Hepatocyte (in vitro differentiated cells): ENCODE measurements at regions not wholly inside any gene's neighbourhood (a gene's known extent, or its start where the extent isn't known, plus 50 kb on each side); places are given as distances from the start of the nearest gene placed in this dataset.

ENCODE experiments used
- DNase-seq: peaks from one replicate; pipeline ENCODE4 v3.0.0-alpha.2; 2016; ENCODE audit warnings: low spot score
- H2AFZ ChIP-seq: fragments of 200-600 bp; sonication (generic); 2 replicates; pipeline ENCODE4 v1.6.0; 2016; ENCODE audit warnings: antibody characterized with exemption, mild to moderate bottlenecking
- H3K27ac ChIP-seq: fragments of 200-600 bp; sonication (generic); 2 replicates; pipeline ENCODE4 v1.5.1; 2016; ENCODE audit warnings: mild to moderate bottlenecking
- H3K27me3 ChIP-seq: fragments of 200-600 bp; sonication (generic); 2 replicates; pipeline ENCODE4 v1.6.1; 2016
- H3K36me3 ChIP-seq: fragments of 200-600 bp; sonication (generic); replicated peaks from 2 replicates; pipeline ENCODE4 v1.5.1; 2016; ENCODE audit warnings: low read depth; ENCODE audit not compliant: insufficient read depth
- H3K4me1 ChIP-seq: fragments of 200-600 bp; sonication (generic); 2 replicates; pipeline ENCODE4 v1.5.1; 2016; ENCODE audit warnings: mild to moderate bottlenecking, moderate library complexity; ENCODE audit not compliant: insufficient read depth
- H3K4me2 ChIP-seq: fragments of 200-600 bp; sonication (generic); 2 replicates; pipeline ENCODE4 v1.6.0; 2016
- H3K4me3 ChIP-seq: fragments of 200-600 bp; sonication (generic); 2 replicates; pipeline ENCODE4 v1.5.1; 2016; ENCODE audit warnings: mild to moderate bottlenecking
- H3K79me2 ChIP-seq: fragments of 200-600 bp; sonication (generic); 2 replicates; pipeline ENCODE4 v1.6.0; 2017; ENCODE audit warnings: mild to moderate bottlenecking
- H3K9me2 ChIP-seq: fragments of 200-600 bp; sonication (generic); replicated peaks from 2 replicates; pipeline ENCODE4 v1.6.0; 2017; ENCODE audit warnings: mild to moderate bottlenecking; ENCODE audit not compliant: insufficient read depth
- H3K9me3 ChIP-seq: fragments of 200-600 bp; sonication (generic); 2 replicates; pipeline ENCODE4 v1.5.1; 2016; ENCODE audit warnings: low read depth, mild to moderate bottlenecking
- H4K20me1 ChIP-seq: fragments of 200-600 bp; sonication (generic); 2 replicates; pipeline ENCODE4 v1.6.0; 2016; ENCODE audit warnings: mild to moderate bottlenecking; ENCODE audit not compliant: insufficient read depth, poor library complexity, severe bottlenecking
- CTCF ChIP-seq: fragments of 200-600 bp; sonication (generic); IDR thresholded peaks from 2 replicates; pipeline ENCODE4 v1.5.1; 2016; ENCODE audit warnings: antibody characterized with exemption, mild to moderate bottlenecking; ENCODE audit not compliant: poor library complexity
- EZH2 ChIP-seq: fragments of 200-600 bp; sonication (generic); IDR thresholded peaks from 2 replicates; pipeline ENCODE4 v1.6.1; 2016; ENCODE audit warnings: antibody characterized with exemption, mild to moderate bottlenecking, borderline replicate concordance
- EZH2phosphoT487 ChIP-seq: fragments of 200-600 bp; sonication (generic); IDR thresholded peaks from one replicate; pipeline ENCODE4 v1.6.1; 2018; ENCODE audit warnings: antibody characterized with exemption, mild to moderate bottlenecking, low read depth, moderate library complexity; ENCODE audit not compliant: unreplicated experiment, severe bottlenecking
- WGBS: methylation state at CpG from one replicate; pipeline ENCODE4 v1.1.6; 2016; ENCODE audit warnings: low lambda C conversion rate; ENCODE audit errors: missing lambda C conversion rate; 5-methylcytosine and 5-hydroxymethylcytosine counted together

- Histone ChIP-seq H3K4me3 (no peak overlapping the region), H4K20me1 (no peaks in the 10 kb centered on the region), H2AFZ (no peak overlapping the region), H3K9me2 (no peaks in the 10 kb centered on the region), H3K27ac (no peak overlapping the region), H3K9me3 (no peaks in the 10 kb centered on the region), H3K79me2 (no peaks in the 10 kb centered on the region), H3K36me3 (no peaks in the 10 kb centered on the region), H3K27me3 (no peaks in the 10 kb centered on the region), H3K4me2 (no peak overlapping the region), H3K4me1 (no peaks in the 10 kb centered on the region)
- WGBS = 74% methylated on average over 4 of the region's 4 CpGs
- no peak for DNase-seq
- TF ChIP-seq CTCF (no peak), EZH2 (no peak), EZH2phosphoT487 (no peak)
These were observed 1124.7 kb downstream of the DNAJB9 start for GRCh38 chr7:109694149-109695071.

- Histone ChIP-seq H3K27ac (no peak overlapping the region), H3K4me1 (no peaks in the 10 kb centered on the region), H3K79me2 (no peaks in the 10 kb centered on the region), H3K4me2 (no peak overlapping the region), H3K36me3 (no peaks in the 10 kb centered on the region), H3K4me3 (no peak overlapping the region), H3K9me2 (no peaks in the 10 kb centered on the region), H2AFZ (no peak overlapping the region), H3K9me3 (no peaks in the 10 kb centered on the region), H3K27me3 (no peaks in the 10 kb centered on the region), H4K20me1 (no peaks in the 10 kb centered on the region)
- DNase-seq = no peak
- TF ChIP-seq CTCF (no peak), EZH2phosphoT487 (no peak), EZH2 (no peak)
These were observed 1125.7 kb downstream of the DNAJB9 start for GRCh38 chr7:109695419-109695818.

GRCh38 chr7:109696723-109697122, 1127.0 kb downstream of the DNAJB9 start:
- Histone ChIP-seq H3K27ac (no peak overlapping the region), H3K27me3 (no peaks in the 10 kb centered on the region), H3K9me2 (no peaks in the 10 kb centered on the region), H4K20me1 (no peaks in the 10 kb centered on the region), H3K4me2 (no peak overlapping the region), H3K9me3 (no peaks in the 10 kb centered on the region), H3K4me3 (no peak overlapping the region), H2AFZ (no peak overlapping the region), H3K36me3 (no peaks in the 10 kb centered on the region), H3K4me1 (no peaks in the 10 kb centered on the region), H3K79me2 (no peaks in the 10 kb centered on the region)
- DNase-seq = no peak
- WGBS = 59% methylated on average over 1 of the region's 1 CpG
- TF ChIP-seq EZH2 = no peak
- no peak for TF ChIP-seq EZH2phosphoT487
- no peak for TF ChIP-seq CTCF
